Suppressor macrophage (primary cell): ENCODE measurements at regions not wholly inside any gene's neighbourhood (a gene's known extent, or its start where the extent isn't known, plus 50 kb on each side); places are given as distances from the start of the nearest gene placed in this dataset.

ENCODE experiments used
- DNase-seq, 4 experiments: peaks; one replicate each; pipeline ENCODE4 v3.0.0-alpha.2; 2020 to 2022

GRCh38 chr7:53520841-53521240, 485.4 kb downstream of the POM121L12 start:
- DNase-seq = no peak

DNA sequence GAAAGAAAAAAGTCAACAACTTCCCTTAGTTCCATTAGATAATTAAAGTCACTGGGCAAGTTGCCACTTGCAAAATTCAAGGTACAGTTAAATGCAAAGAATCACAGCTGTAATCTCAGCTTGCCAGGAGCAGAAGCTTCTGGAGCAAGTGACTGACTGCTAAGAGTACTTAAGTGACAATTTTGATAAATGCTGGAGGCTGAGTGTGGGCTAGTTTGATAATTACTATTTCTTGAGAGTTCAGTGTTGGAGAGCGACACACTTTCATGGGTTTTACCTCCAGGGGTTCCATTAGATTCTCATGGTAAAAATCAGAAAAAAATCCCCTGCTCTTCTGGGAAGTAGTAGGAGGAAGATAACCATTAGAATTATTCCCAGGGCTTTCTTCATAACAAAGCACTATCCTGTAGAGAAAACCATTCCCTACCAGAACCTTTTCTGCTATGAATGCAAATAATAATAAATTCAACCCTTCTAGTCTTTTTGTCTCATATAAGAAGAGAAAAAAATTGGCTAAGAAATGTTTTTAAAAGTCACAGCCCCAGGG, 486.3 kb downstream of the POM121L12 start:
- DNase-seq = no peak

DNA sequence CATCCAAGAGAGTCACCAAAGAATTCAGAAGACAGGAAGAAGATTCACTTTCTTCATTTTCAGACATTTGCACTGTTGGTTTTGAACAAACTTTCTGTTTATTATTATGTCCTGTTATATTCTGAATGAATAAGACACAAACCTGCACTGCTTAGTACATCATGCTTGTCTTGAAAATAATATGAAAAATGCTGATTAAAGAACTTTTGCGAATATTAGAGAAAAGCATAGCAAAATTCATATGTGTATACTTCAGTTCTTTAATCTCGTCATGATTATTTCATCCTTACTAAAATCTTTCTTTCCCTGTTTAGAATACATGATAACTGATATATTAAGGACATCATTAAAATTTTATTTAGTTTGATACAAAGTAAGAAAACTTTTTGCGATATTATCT, 504.1 kb downstream of the POM121L12 start:
- no peak for DNase-seq

DNA sequence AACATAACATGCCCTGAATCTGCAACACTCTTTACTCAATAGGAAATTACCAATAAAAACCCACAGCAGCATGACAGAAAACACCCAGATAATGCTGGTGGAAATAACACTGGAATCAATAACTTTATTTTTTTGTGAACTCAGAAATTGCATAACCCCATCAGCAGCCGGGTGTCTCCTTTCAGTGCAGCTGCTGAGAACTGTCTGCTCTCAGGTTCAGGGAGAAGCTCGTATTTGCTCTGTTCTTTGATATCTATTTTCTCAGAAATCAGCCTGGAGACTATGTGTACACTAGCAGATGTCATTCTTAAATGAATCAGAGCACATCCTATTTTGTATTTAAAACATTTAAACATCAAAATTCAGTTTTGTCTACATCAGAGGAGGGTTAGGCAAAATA, 506.0 kb downstream of the POM121L12 start:
- no peak for DNase-seq

DNA sequence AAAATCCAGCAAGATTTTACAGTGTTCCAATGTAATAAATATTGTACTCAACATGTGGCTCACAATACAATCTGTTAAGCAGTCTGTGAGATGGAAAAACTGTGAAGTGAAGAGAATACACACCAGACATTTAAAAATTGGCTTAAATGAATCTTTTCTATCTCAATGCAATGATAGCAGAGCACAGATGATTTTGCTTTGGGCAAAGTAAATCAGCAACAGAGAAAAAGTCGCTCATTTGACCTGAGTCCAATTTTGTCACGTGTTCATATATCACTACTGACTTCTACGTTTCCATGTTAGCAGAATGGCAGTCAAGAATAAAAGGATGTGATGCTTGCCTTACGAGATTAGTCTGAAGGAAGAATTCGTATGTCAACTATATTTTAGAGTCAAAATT, 506.7 kb downstream of the POM121L12 start:
- no peak for DNase-seq
